ENCODE measurements at regions not wholly inside any gene's neighbourhood (a gene's known extent, or its start where the extent isn't known, plus 50 kb on each side); places are given as distances from the start of the nearest gene placed in this dataset.

DNA sequence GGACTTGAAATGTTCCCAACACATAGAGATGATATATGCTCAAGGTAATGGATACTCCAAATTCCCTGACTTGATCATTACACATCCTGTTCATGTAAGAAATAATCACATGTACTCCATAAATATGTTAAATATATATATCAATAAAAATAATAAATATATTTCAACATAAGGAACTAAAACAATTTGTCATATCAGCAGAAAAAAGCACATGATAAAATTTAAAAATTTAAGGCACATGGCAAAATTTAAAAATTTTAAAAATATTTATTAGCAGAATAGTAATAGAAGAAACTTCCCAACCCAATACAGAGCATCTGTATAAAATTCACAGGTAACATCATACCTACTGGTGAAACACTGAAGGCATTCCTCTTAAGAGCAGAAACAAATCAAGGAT lies 109.6 kb upstream of the KYNU start:
- TF ChIP-seq, protein P1, sequence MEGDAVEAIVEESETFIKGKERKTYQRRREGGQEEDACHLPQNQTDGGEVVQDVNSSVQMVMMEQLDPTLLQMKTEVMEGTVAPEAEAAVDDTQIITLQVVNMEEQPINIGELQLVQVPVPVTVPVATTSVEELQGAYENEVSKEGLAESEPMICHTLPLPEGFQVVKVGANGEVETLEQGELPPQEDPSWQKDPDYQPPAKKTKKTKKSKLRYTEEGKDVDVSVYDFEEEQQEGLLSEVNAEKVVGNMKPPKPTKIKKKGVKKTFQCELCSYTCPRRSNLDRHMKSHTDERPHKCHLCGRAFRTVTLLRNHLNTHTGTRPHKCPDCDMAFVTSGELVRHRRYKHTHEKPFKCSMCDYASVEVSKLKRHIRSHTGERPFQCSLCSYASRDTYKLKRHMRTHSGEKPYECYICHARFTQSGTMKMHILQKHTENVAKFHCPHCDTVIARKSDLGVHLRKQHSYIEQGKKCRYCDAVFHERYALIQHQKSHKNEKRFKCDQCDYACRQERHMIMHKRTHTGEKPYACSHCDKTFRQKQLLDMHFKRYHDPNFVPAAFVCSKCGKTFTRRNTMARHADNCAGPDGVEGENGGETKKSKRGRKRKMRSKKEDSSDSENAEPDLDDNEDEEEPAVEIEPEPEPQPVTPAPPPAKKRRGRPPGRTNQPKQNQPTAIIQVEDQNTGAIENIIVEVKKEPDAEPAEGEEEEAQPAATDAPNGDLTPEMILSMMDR (conservative IDR thresholded peaks at IDR 0.05): no peak
- TF ChIP-seq ZFX (IDR thresholded peaks at IDR 0.05): no peak

Data from C4-2B (cell line).